ENCODE measurements at regions not wholly inside any gene's neighbourhood (a gene's known extent, or its start where the extent isn't known, plus 50 kb on each side); places are given as distances from the start of the nearest gene placed in this dataset.

DNA sequence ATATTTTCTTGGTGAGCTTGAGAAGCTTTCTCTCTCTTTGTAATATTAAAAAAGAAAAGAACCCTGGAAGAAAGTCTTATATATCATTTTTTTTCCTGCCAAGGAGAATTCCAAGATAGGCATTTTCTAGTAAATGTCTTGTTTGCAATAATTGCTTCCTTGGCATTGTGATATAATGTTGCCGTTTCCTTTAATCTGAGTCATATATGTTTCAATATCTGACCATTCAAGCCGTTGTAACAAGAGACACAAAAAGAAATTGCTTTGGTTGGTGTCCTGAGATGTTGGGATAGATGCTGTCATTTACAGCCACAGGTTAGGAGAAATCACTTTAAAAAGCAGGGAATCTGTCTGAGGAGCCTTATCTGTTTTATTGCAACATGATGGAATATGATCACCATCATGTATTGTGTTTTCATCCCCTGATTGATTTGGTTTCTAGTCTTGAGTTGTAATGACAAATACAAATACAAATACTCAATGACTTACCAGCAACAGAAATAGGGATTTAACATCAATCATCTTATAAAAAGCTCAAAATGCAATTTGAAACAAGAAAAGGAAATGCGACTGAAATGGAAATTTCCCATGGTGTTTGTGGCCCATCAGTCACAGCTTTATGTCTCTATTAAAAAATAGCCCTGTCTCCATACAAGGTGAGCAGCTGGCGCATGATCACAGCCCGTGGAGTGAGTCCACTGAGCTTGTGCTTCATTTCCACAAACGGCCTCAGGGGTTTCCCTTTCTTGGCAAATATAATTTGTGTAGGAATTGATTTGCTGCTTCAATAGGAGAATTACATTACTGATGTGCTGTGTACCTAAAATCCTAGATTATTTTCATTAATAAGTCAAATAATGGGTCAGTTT lies 250.1 kb upstream of the TRPC7 start (continued):
- TF ChIP-seq, protein P1, sequence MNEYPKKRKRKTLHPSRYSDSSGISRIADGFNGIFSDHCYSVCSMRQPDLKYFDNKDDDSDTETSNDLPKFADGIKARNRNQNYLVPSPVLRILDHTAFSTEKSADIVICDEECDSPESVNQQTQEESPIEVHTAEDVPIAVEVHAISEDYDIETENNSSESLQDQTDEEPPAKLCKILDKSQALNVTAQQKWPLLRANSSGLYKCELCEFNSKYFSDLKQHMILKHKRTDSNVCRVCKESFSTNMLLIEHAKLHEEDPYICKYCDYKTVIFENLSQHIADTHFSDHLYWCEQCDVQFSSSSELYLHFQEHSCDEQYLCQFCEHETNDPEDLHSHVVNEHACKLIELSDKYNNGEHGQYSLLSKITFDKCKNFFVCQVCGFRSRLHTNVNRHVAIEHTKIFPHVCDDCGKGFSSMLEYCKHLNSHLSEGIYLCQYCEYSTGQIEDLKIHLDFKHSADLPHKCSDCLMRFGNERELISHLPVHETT (tag by site-specific recombination; IDR thresholded peaks at IDR 0.05), result no peak
- TF ChIP-seq ZNF626 (tag by site-specific recombination; IDR thresholded peaks at IDR 0.05) (no peak), ZNF274 (IDR thresholded peaks at IDR 0.05; ENCODE audit: low read length) (no peak), ZNF274 (tag by site-specific recombination; IDR thresholded peaks at IDR 0.05; ENCODE audit: borderline replicate concordance) (no peak)
- TF ChIP-seq, protein P2, sequence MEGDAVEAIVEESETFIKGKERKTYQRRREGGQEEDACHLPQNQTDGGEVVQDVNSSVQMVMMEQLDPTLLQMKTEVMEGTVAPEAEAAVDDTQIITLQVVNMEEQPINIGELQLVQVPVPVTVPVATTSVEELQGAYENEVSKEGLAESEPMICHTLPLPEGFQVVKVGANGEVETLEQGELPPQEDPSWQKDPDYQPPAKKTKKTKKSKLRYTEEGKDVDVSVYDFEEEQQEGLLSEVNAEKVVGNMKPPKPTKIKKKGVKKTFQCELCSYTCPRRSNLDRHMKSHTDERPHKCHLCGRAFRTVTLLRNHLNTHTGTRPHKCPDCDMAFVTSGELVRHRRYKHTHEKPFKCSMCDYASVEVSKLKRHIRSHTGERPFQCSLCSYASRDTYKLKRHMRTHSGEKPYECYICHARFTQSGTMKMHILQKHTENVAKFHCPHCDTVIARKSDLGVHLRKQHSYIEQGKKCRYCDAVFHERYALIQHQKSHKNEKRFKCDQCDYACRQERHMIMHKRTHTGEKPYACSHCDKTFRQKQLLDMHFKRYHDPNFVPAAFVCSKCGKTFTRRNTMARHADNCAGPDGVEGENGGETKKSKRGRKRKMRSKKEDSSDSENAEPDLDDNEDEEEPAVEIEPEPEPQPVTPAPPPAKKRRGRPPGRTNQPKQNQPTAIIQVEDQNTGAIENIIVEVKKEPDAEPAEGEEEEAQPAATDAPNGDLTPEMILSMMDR (tag by site-specific recombination; IDR thresholded peaks at IDR 0.05), result no peak

DNA sequence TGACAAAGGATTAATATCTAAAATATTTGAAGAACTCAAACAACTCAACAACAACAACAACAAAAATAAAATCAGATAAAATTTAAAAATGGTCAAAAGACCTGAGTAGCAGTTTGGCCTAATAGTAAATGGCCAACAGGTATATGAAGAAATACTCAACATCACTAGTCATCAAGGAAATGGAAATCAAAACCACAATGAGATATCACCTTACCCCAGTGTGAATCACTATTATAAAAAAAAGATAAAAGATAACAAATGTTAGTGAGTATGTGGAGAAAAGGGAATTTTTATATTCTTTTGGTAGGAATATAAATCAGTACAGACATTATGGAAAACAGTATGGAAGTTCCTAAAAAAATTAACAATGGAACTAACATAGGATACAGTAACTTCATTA lies 247.9 kb upstream of the TRPC7 start:
- Histone ChIP-seq H3K36me3 (ENCODE audit: control insufficient read depth in 2 of 2, insufficient read depth in 1 of 2, low read length in 2 of 2) (no peaks in the 10 kb centered on the region), H3K4me3 (ENCODE audit: low read depth, low read length) (no peak overlapping the region), H3K9me3 (ENCODE audit: control insufficient read depth, insufficient read depth, low read depth, low read length) (no peaks in the 10 kb centered on the region), H3K27ac (ENCODE audit: extremely low read depth, low read depth, low read length) (no peak overlapping the region), H3K4me1 (ENCODE audit: control insufficient read depth, insufficient read depth, low read length) (no peaks in the 10 kb centered on the region; the same call in 1 of the 2 replicates)
- CTCF ChIA-PET, result interaction anchor here (0.7 to 1.1 kb wide), 2 partner anchors 8 to 1143 kb away, joined by 3 read pairs; no protein-coding TSS in a partner anchor
- TF ChIP-seq, protein P3, sequence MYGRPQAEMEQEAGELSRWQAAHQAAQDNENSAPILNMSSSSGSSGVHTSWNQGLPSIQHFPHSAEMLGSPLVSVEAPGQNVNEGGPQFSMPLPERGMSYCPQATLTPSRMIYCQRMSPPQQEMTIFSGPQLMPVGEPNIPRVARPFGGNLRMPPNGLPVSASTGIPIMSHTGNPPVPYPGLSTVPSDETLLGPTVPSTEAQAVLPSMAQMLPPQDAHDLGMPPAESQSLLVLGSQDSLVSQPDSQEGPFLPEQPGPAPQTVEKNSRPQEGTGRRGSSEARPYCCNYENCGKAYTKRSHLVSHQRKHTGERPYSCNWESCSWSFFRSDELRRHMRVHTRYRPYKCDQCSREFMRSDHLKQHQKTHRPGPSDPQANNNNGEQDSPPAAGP (tag by site-specific recombination; IDR thresholded peaks at IDR 0.05), result no peak
- TF ChIP-seq, protein P4, sequence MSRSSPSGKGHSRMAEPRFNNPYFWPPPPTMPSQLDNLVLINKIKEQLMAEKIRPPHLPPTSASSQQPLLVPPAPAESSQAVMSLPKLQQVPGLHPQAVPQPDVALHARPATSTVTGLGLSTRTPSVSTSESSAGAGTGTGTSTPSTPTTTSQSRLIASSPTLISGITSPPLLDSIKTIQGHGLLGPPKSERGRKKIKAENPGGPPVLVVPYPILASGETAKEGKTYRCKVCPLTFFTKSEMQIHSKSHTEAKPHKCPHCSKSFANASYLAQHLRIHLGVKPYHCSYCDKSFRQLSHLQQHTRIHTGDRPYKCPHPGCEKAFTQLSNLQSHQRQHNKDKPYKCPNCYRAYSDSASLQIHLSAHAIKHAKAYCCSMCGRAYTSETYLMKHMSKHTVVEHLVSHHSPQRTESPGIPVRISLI (tag by site-specific recombination; IDR thresholded peaks at IDR 0.05), result peak; percentile 53; the same call in 1 of the 2 replicates
- POLR2A ChIA-PET, result interaction anchor here (0.7 kb wide), 1 partner anchor 193 kb away, joined by 3 read pairs; no protein-coding TSS in a partner anchor

DNA sequence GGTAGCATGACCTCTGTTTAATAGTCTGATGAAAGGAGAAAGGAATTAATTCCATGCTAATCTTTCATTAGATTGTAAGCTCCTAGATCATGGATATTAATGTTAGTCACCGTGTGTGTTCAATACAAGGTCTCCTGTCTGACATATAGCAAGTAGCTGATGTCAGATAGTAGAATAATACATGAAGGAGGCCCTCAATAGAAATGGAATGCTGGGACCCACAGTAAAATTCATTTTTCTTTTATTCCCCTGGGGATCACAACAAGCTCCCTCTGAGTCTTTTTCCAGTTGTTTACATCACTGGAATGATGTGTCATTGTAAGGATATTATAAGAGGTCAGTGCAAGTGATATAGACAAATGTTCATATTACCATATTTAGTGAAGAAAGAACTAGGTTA lies 240.3 kb upstream of the TRPC7 start:
- no peaks in the 10 kb centered on the region for H3K4me1 ChIP-seq (ENCODE audit: control insufficient read depth, insufficient read depth, low read length)
- H3K9me3 ChIP-seq (ENCODE audit: control insufficient read depth, insufficient read depth, low read depth, low read length), result no peaks in the 10 kb centered on the region
- H3K27ac ChIP-seq (ENCODE audit: extremely low read depth, low read depth, low read length), result no peak overlapping the region
- no peak overlapping the region for H3K4me3 ChIP-seq (ENCODE audit: low read depth, low read length)
- POLR2A ChIA-PET, result no interaction called here
- no peak for TF ChIP-seq ZFP41 (tag by site-specific recombination; IDR thresholded peaks at IDR 0.05; ENCODE audit: borderline replicate concordance)
- H3K36me3 ChIP-seq (ENCODE audit: control insufficient read depth in 2 of 2, insufficient read depth in 1 of 2, low read length in 2 of 2), result no peaks in the 10 kb centered on the region
- CTCF ChIA-PET, result no interaction called here

DNA sequence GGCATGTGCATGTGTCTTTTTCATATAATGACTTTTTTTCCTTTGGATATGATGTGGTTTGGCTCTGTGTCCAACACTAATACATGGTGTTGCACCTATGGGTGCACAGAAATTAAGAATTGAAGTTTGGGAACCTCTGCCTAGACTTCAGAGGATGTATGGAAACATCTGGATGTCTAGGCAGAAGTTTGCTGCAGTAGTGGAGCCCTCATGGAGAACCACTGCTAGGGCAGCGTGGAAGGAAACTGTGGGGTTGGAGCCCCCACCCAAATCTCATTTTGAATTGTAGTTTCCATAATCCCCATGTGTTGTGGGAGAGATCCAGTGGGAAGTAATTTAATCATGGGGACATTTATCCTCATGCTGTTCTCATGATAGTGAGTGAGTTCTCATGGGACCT lies 235.0 kb upstream of the TRPC7 start:
- no peak overlapping the region for H3K4me3 ChIP-seq (ENCODE audit: low read depth, low read length)
- ChIA-PET POLR2A (no interaction called here), CTCF (no interaction called here)
- H3K9me3 ChIP-seq (ENCODE audit: control insufficient read depth, insufficient read depth, low read depth, low read length), result no peaks in the 10 kb centered on the region
- no peaks in the 10 kb centered on the region for H3K4me1 ChIP-seq (ENCODE audit: control insufficient read depth, insufficient read depth, low read length)
- H3K36me3 ChIP-seq (ENCODE audit: control insufficient read depth in 2 of 2, insufficient read depth in 1 of 2, low read length in 2 of 2), result no peaks in the 10 kb centered on the region
- H3K27ac ChIP-seq (ENCODE audit: extremely low read depth, low read depth, low read length), result no peak overlapping the region
- TF ChIP-seq FEZF1 (tag by site-specific recombination; IDR thresholded peaks at IDR 0.05) (no peak), SETDB1 (IDR thresholded peaks at IDR 0.05; ENCODE audit: insufficient read length, low read length) (peak; percentile 57), ZNF174 (tag by site-specific recombination; IDR thresholded peaks at IDR 0.05) (no peak), WT1 (tag by site-specific recombination; IDR thresholded peaks at IDR 0.05) (no peak)

All from HEK293 (cell line).